NCI-H187 treated with DMSO at 0.1 percent for 48 hours (cell line): ENCODE measurements at regions not wholly inside any gene's neighbourhood (a gene's known extent, or its start where the extent isn't known, plus 50 kb on each side); places are given as distances from the start of the nearest gene placed in this dataset.

Experiments used
- DNase-seq: peaks from one replicate; lab custom pipeline; 2025; lab: John Stamatoyannopoulos, UW

GRCh38 chr10:29688230-29688661, 53.5 kb upstream of the SVIL start:
- DNase-seq: no peak

- DNase-seq: no peak
Measured at GRCh38 chr10:29687421-29688164, 52.8 kb upstream of the SVIL start.

GRCh38 chr10:29685506-29685905, 50.7 kb upstream of the SVIL start:
- no peak for DNase-seq
